Left renal cortex interstitium (tissue), 4 donors: ENCODE measurements at regions not wholly inside any gene's neighbourhood (a gene's known extent, or its start where the extent isn't known, plus 50 kb on each side); places are given as distances from the start of the nearest gene placed in this dataset.
"Not testable (repeated sequence)": the region's sequence is repeated elsewhere in the genome, so short reads cannot be mapped to it uniquely, and the experiment has no call there.

Source experiments
- DNase-seq, 4 donors: peaks; one replicate each; pipeline ENCODE4 v3.0.0-alpha.2; 2013; ENCODE audit warnings: low read depth in 4 of 4, low spot score in 2 of 4, missing footprints in 1 of 4

- DNase-seq = no peak
These were observed 230.9 kb upstream of the FAT1 start for GRCh38 chr4:186954509-186954908.

DNA sequence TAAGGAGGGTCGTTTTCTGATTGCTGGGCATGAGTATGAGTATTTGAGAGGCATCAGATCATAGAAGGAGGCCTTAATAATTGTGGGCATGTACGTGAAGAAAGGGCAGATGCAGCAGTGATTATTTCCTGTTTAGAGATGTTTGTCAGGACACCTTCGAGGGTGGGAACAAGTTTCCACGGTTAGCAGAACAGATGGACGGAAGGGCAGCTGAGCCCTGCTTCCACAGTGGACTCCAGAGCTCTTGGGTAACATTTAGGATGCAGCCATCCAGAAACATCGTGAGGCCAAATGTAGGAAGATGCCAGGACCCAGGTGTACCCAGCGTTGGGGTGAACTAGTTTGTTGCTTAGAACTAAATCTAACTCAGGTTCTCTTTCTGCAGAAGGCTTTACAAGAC lies 231.3 kb upstream of the FAT1 start:
- DNase-seq = no peak

DNA sequence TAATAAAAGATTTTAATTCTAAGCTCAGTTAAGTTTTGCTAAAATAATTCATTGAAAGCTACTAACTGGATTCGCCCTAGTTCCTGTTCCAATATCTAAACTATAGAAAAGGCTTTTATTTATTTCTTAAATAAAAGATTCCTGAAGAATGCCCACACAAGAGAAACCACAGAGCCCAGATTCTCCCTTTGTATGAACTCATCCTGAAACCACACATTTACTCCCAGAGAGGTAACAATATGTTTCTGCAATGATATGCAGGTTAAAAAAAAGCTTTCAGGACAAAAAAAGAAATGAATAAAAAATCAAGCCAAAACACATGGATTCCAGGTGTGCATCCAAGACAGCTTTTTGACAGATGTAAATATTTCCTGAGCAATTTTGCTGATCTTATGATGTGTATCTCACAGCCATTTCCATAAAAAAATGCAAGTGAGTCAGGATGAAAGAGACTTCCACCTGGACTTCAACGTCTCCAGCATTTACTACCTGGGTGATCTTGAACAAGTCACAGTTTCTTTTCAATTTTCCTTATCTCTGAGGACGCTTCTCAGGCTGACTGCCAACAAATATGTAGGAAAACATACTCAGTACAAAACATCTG lies 234.4 kb upstream of the FAT1 start:
- no peak for DNase-seq

DNA sequence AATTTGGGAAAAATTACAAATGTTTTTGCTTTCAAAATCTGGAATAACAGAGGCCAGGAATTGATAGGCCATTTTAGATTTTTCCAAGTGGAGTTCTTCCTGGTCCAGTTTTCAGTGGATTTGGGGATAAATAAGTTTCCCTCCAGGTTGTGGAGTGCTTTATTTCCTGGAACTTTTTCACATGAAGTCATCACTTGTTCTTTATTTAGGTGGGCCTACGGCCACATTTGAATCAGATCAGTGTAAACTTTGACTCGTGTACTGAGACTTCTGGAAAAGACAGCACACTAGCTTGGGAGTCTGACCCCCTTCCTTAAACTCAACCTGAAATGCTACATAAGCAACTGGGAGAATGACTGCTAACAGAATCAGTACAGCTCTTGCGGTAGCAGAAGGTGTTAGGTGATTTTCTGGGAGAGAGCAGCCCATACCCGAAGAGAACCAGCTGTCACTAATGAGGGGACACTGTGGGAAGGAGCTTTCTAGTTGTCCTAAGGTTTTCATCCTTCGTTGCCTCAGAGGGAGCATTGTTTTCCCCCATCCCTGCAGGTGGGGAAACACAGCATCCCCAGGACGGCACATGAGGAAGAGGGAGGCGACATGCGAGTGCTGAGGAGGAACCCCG lies 235.2 kb upstream of the FAT1 start:
- DNase-seq = no peak

DNA sequence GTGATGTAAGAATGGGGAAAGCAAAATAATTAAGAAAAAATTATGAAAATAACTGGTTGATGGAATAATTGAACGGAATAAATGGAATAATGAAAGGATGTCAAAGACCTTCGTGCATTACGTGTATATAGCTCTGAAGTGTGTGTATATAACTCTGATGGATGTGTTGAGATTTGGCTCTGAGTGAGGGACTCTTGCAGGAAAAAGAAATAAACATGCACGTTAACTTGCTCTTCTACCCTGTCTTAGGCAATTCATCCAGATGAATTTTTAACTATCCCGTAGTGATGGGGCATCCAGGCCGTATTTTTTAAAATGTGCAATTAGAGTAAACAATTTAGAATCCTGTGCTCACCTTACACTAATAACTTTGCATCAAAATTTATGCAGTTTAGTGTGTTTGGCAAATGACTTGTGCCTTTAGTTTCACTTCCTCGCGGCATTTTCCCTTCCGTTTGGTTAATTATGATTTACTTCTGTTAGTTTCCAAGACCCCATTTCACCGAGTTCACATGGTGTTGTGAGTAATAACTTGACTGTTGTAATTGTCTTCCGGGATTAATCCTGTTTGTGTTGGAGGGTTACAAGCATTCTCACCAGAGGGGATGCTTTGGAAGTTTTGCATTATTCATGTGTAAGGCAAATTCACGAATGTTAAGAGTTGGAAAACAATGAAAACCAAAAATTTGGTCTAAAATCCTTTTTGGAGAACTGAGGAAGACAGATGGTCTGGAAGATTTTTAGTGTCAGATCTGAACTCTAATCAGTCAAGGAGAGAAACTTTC lies 256.5 kb upstream of the FAT1 start:
- no peak for DNase-seq

DNA sequence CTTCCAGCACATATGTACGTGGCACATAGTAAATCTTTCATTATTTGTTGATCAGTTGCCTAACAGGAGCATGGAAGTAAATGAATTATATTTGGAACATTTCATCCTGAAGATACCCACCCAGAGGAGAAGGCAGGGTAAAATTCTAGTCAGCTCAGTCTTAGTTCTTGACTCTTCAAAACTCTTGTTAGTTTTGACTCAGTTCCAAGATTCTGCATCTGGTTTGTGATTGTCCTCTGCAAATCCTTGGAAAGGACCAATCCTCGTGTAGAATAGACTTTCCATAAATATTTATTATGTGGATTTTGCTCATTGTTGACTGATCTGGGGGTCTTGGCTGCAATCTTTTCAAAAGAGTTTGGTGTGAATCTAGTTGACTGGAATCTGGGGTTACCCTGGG lies 257.5 kb upstream of the FAT1 start:
- no peak for DNase-seq

DNA sequence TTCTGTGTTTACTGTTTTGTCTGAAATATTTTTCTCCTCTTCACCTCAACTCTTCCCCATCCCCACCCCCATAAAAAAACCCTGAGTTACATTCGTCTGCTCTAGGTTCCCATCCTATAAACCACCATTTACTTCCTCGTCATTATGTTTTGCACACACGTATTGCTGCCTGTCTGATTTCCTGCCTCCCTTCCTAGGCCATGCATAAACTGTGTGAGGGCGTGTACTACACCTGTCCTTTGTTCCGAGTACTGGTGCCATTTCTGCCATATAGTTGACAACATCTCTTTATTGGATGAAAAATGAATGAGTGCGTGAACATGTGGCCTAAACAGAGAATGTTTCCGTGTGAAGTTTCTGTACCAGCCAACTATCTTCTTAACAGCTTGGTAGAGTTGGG lies 258.5 kb upstream of the FAT1 start:
- no peak for DNase-seq

GRCh38 chr4:186984105-186984644 lies 260.5 kb upstream of the FAT1 start:
- DNase-seq = no peak

- DNase-seq = no peak
These were observed 276.0 kb upstream of the FAT1 start for GRCh38 chr4:186999686-187000085.

DNA sequence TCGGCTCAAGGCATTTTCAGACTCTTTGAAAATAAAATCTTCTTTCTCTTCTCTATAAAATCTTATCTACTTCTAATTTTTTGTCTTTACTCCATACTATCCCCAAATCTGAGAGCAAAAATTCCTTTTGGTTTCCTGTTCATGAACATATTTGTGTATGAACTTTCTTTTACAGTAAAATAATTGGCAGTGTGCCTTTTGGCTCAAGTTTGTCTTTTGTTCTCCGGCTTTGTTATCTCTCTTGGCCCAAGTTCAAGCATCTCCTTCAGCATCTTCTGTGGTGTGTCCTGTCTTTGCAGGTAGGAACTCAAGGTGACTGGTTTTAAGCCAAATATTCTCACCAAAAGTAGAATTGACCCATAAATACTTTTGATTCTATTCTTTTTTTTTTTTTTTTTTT lies 276.6 kb upstream of the FAT1 start:
- no peak for DNase-seq

DNA sequence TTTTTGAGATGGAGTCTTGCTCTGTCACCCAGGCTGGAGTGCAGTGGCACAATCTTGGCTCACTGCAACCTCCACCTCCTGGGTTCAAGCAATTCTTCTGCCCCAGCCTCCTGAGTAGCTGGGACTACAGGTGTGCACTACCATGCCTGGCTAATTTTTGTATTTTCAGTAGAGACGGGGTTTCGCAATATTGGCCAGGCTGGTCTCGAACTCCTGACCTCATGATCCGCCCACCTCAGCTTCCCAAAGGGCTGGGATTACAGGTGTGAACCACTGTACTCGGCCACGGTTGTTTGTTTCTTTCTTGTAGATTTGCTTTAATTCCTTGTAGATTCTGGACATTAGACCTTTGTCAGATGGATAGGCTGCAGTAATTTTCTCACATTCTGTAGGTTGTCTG lies 278.5 kb upstream of the FAT1 start:
- DNase-seq = not testable (repeated sequence)

GRCh38 chr4:187004628-187005027 lies 281.0 kb upstream of the FAT1 start:
- DNase-seq = no peak

DNA sequence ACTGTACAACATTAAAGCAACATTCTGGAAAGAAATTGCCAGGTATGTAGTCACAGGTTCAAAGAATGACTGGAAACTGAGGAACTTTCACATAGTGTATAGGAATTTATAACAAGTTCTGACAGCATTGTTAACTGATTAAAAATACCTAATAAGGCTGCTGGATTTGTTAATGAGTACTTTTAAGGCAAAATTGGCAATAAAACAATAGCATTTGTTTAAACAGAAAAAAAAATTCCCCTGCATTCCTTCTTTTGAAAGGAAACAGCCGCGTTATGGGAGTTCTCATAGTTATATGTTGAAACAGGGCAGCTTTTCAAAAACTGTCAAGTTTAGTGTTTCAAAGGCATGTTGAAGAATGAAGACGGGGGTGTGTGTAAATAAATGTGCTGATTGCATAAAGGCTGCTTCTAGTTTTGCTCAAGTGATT lies 282.5 kb upstream of the FAT1 start:
- DNase-seq = peak in 2 of 4 donors; percentile 35 to 52

DNA sequence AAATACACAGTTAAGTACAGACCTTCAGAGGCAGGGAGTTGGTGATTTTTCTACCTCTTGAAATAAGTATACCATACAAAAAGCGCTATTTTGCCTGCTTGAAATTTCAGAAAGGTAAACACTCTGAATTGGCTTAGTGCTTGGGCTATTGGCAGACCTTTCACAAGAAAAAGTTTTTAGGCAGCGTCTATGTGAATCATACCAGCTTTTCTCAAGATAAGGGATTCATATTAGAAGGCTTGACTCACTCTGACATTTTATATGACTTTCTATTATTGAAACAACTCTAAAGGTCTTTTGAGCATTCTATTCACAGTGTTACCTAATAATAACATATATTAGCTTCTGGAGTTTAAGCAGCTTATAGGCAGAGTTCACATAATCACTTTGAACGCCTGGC lies 286.4 kb upstream of the FAT1 start:
- no peak for DNase-seq

DNA sequence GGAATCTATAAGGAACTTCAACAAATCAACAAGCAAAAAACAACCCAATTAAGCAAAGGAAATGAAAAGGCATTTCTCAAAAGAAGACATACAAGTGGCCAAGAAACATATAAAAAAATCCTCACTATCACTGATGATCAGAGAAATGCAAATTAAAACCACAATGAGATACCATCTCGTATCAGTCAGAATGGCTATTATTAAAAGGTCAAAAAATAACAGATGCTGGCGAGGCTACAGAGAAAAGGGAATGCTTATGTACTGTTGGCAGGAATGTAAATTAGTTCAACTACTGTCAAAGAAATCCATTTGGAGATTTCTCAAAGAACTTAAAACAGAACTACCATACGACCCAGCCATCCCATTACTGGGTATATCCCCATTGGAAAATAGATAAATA lies 292.4 kb upstream of the FAT1 start:
- no peak for DNase-seq

DNA sequence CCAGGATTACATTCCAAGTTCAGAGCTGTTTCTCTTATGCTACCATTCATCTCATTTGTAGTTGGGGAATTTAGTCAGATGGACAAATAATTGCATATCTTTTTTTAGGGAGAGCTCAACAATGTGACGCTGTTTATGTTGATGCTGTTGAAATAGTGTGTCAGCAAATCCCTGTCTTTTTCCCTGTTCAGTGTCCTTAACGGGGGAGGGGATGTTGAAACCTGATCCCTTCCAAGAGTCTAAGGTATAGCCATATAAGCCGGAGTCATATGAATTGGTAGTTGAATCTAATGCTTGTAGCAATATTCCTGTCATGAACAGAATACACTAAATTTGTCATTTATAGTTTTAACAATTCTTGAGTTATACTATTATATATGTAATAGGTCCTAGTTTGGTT lies 293.5 kb upstream of the FAT1 start:
- DNase-seq = no peak

GRCh38 chr4:187019896-187020295 lies 296.2 kb upstream of the FAT1 start:
- DNase-seq = no peak

DNA sequence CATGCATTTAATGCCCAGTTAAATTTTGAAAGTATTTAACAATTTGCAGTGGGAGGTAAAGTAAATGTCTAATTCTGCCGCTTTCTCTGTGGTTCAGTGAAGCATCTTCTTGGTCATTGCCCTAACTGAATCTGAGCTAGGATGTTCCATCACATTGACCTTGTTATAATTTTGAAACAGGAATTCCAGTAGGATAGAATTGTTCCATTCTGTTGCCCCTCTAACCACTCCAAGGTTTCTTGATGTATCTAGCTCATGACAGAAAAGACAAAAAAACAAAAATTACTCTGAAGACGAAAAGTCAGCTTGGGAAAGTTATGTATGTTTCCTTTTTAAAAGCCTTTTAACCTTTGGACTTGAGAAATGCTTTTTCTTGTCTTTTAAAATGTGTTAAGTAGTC lies 297.0 kb upstream of the FAT1 start:
- no peak for DNase-seq

DNA sequence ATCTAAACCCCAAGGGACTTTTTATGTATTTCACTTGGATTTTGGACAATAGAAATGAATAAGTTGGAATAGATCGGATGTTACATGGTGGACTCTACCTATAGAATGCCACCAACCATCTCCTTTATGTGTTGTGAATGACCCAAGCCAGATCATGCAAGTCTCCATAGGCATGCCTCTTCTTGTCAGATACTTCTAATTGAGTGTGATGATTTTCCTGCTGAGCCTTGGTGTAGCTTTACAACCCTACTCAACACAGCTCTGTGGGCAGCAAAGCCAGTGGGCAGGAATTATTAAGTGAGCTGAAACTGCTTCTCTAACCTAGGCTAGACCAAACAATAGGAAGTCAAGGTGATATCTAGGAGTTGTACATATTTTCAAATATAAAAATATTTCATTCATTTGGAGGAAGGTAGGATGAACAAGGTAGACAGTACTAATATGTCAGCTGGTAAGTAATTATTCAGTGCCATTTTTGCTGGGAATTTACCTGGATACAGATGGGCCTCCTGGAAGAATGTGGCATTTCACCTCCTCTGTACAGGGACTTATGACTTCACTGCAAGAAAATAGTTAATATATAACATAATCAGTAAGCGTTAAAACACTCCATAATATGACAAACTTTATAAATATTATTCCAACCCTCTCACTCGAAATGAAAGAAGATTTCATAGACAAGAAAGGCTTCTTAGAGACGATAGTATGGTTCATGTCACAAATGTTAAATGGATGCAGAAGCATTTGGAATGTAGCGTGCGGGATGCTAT lies 298.0 kb upstream of the FAT1 start:
- DNase-seq = no peak

- DNase-seq = no peak
These were observed 303.6 kb upstream of the FAT1 start for GRCh38 chr4:187027272-187027671.

- no peak for DNase-seq
These were observed 318.6 kb upstream of the FAT1 start for GRCh38 chr4:187042251-187042650.
